C4-2B (cell line): ENCODE measurements at regions not wholly inside any gene's neighbourhood (a gene's known extent, or its start where the extent isn't known, plus 50 kb on each side); places are given as distances from the start of the nearest gene placed in this dataset.
A peak's percentile ranks its signal among the peaks of the same experiment; 100 is the strongest.

Source experiments
- H3K27ac ChIP-seq: fragments of 450-650 bp; 2 replicates; pipeline ENCODE4 v1.5.1; 2017
- ZFX ChIP-seq: fragments of 450-650 bp; IDR thresholded peaks from 2 replicates; pipeline ENCODE4 v1.6.1; 2017
- TF ChIP-seq, protein P1 (sequence below): fragments of 450-650 bp; conservative IDR thresholded peaks from 2 replicates; pipeline ENCODE4 v1.5.1; 2017; ENCODE audit warnings: mild to moderate bottlenecking

- no peak overlapping the region for H3K27ac ChIP-seq
- TF ChIP-seq ZFX = no peak
- TF ChIP-seq, protein P1, sequence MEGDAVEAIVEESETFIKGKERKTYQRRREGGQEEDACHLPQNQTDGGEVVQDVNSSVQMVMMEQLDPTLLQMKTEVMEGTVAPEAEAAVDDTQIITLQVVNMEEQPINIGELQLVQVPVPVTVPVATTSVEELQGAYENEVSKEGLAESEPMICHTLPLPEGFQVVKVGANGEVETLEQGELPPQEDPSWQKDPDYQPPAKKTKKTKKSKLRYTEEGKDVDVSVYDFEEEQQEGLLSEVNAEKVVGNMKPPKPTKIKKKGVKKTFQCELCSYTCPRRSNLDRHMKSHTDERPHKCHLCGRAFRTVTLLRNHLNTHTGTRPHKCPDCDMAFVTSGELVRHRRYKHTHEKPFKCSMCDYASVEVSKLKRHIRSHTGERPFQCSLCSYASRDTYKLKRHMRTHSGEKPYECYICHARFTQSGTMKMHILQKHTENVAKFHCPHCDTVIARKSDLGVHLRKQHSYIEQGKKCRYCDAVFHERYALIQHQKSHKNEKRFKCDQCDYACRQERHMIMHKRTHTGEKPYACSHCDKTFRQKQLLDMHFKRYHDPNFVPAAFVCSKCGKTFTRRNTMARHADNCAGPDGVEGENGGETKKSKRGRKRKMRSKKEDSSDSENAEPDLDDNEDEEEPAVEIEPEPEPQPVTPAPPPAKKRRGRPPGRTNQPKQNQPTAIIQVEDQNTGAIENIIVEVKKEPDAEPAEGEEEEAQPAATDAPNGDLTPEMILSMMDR = no peak
Observed at GRCh38 chr14:104322531-104323366, 184.4 kb downstream of the KIF26A start.

DNA sequence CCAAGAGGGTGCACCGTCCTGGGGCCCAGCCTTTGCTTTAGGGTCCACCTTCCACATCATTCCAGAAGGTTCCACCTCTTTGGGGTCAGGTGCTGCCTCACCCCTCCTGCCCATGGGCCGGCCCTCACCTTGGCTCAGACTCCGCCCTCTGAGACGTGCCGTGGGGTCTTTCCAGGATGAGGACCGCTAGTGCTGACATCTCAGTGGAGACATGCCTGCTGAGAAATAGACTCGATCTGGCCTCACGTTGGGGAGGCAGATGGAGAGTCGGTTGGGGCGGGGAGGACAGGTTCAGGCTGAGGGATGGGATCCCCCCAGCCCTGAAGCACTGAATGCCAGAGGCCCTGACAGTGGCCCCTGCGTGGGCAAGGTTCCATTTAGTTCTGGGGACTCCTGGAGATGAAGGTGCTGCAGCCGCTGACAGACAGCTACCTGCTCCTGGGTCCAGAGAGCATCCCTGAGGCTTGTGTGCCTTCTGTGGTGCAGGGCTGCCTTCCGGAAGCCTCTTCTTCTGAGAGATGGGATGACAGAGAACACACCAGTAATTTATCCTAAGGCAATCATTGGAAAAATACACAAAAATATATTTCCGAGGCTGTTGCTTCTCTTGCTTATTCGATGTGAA lies 185.3 kb downstream of the KIF26A start:
- H3K27ac ChIP-seq = no peak overlapping the region
- TF ChIP-seq ZFX = no peak
- TF ChIP-seq, protein P1 = no peak

DNA sequence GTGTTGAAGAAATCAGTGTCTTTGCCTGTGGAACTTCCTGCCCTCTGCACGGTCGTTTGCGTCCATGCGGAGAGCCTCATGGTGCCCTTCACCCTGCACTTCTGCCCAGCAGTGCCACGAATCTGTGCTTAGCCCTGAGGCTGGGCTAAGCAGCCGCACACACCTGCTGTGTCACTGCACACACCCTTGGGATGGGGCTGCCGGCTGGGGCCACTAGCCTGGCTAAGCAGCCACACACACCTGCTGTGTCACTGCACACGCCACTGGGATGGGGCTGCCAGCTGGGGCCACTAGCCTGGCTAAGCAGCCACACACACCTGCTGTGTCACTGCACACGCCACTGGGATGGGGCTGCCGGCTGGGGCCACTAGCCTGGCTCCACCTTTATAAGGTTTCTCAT lies 188.5 kb downstream of the KIF26A start:
- TF ChIP-seq, protein P1 = no peak
- TF ChIP-seq ZFX = no peak

GRCh38 chr14:104328607-104329006 lies 190.2 kb downstream of the KIF26A start:
- no peak overlapping the region for H3K27ac ChIP-seq
- TF ChIP-seq ZFX = no peak
- TF ChIP-seq, protein P1 = no peak

More for the DNA sequence above, 188.5 kb downstream of the KIF26A start:
- no peak overlapping the region for H3K27ac ChIP-seq

- H3K27ac ChIP-seq = no peak overlapping the region
- TF ChIP-seq, protein P1 = no peak
- TF ChIP-seq ZFX = no peak
Observed at GRCh38 chr14:104329793-104330192, 191.4 kb downstream of the KIF26A start.

DNA sequence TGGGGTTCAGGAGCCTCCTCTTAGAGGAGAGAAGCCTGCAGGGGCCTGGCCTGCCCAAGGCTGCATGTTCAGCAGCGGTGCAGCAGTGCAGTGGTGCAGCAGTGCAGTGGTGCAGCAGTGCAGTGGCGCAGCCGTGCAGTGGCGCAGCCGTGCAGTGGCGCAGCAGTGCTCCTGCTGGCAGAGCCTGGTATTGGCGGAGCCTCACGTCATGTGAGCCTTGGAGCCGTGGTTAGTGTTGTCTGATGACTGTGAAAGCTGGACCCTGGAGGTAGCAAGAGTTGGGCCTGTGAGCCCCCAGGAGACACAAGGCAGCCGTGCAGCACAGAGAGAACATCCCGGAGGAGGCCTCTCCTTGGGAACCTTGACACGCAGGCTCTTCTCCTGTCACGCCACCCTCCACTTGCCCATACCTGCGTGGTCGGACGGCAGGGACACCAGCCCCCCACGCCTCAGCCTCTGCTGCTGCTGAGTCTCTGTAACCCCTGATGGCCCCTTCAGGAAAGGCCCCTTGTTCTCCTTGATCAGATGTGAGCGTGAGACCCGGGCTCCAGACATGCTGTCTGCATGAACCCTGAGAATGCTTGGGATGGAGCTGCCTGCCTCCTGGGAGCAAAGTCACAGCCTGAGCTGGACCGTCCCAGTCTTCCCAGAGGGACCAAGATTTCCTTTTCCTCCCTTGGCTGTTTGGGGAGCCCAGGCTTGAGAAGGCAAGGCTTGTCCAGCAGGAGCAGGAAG lies 193.7 kb downstream of the KIF26A start:
- TF ChIP-seq, protein P1 = peak; percentile 56
- no peak for TF ChIP-seq ZFX
- no peak overlapping the region for H3K27ac ChIP-seq
